Suprapubic skin (tissue), 4 donors: ENCODE measurements at regions not wholly inside any gene's neighbourhood (a gene's known extent, or its start where the extent isn't known, plus 50 kb on each side); places are given as distances from the start of the nearest gene placed in this dataset.

Source experiments
- DNase-seq, 2 donors: peaks; one replicate each; pipeline ENCODE4 v3.0.0-alpha.2; 2019; ENCODE audit warnings: low spot score in 2 of 2
- H3K27ac ChIP-seq: fragments of 200-600 bp; sonication (generic); one replicate; pipeline ENCODE4 v1.5.1; 2019
- H3K27me3 ChIP-seq: fragments of 200-600 bp; sonication (generic); one replicate; pipeline ENCODE4 v1.5.1; 2019
- H3K36me3 ChIP-seq: fragments of 200-600 bp; sonication (generic); one replicate; pipeline ENCODE4 v1.5.1; 2019
- H3K4me1 ChIP-seq: fragments of 200-600 bp; sonication (generic); one replicate; pipeline ENCODE4 v1.5.1; 2019
- H3K4me3 ChIP-seq: fragments of 200-600 bp; sonication (generic); one replicate; pipeline ENCODE4 v1.5.1; 2019; ENCODE audit warnings: mild to moderate bottlenecking
- H3K9me3 ChIP-seq: fragments of 200-600 bp; sonication (generic); one replicate; pipeline ENCODE4 v1.5.1; 2019
- EP300 ChIP-seq: sonication (generic); formaldehyde crosslinking; IDR thresholded peaks from one replicate; pipeline ENCODE4 v1.6.1; 2017; ENCODE audit warnings: antibody characterized with exemption
- POLR2A ChIP-seq, 2 donors: fragments of 450-650 bp; IDR thresholded peaks; one replicate each; pipeline ENCODE4 v1.6.1; 2017; ENCODE audit warnings: antibody characterized with exemption in 2 of 2, mild to moderate bottlenecking in 2 of 2, moderate library complexity in 2 of 2
- POLR2AphosphoS5 ChIP-seq, 3 donors: sonication (generic); formaldehyde crosslinking; IDR thresholded peaks; one replicate each; pipeline ENCODE4 v1.6.1; 2017; ENCODE audit warnings: antibody characterized with exemption in 3 of 3
- WGBS: methylation state at CpG from one replicate; pipeline ENCODE4 v1.1.5; 2018; 5-methylcytosine and 5-hydroxymethylcytosine counted together
- TF ChIP-seq, protein P1 (sequence below), 2 donors: fragments of 200-600 bp in 1 of 2; fragments of 450-650 bp in 1 of 2; sonication (generic) in 1 of 2; IDR thresholded peaks; one replicate each; pipeline ENCODE4 v1.5.1; 2016 to 2019; ENCODE audit warnings: antibody characterized with exemption in 2 of 2, mild to moderate bottlenecking in 1 of 2, moderate library complexity in 1 of 2

DNA sequence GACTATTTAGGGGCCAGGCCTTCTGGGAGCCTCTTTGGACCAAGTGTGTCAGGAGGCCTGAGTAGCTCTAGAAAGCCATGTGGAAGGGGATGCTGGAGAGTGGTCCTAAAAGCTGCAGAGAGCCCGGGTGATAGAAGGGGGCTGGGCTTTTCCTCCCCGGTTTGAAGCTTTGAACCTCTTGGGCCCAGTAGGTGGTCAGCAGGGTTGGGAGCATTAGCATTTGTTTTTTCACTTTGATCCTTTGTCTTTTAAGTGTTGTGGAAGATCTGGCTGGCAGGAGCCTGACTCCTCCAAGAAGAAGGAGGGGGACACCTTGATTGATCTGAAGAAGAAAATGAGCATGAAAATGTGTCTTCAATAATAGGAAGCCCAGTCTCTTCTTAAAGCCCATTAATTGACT, 596.6 kb downstream of the INSC start:
- no peaks in the 10 kb centered on the region for H3K36me3 ChIP-seq
- H3K4me1 ChIP-seq: peaks cover 10% of the 10 kb centered on the region
- peaks cover 7% of the 10 kb centered on the region for H3K27me3 ChIP-seq
- TF ChIP-seq EP300 (no peak), POLR2A (IDR thresholded peaks at IDR 0.05) (no peak), POLR2AphosphoS5 (IDR thresholded peaks at IDR 0.05) (no peak)
- TF ChIP-seq, protein P1, sequence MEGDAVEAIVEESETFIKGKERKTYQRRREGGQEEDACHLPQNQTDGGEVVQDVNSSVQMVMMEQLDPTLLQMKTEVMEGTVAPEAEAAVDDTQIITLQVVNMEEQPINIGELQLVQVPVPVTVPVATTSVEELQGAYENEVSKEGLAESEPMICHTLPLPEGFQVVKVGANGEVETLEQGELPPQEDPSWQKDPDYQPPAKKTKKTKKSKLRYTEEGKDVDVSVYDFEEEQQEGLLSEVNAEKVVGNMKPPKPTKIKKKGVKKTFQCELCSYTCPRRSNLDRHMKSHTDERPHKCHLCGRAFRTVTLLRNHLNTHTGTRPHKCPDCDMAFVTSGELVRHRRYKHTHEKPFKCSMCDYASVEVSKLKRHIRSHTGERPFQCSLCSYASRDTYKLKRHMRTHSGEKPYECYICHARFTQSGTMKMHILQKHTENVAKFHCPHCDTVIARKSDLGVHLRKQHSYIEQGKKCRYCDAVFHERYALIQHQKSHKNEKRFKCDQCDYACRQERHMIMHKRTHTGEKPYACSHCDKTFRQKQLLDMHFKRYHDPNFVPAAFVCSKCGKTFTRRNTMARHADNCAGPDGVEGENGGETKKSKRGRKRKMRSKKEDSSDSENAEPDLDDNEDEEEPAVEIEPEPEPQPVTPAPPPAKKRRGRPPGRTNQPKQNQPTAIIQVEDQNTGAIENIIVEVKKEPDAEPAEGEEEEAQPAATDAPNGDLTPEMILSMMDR (IDR thresholded peaks at IDR 0.05): no peak
- 87% methylated on average over 2 of the region's 2 CpGs for WGBS
- H3K27ac ChIP-seq: no peak overlapping the region
- no peak for DNase-seq
- H3K9me3 ChIP-seq: no peaks in the 10 kb centered on the region
- H3K4me3 ChIP-seq: no peak overlapping the region

DNA sequence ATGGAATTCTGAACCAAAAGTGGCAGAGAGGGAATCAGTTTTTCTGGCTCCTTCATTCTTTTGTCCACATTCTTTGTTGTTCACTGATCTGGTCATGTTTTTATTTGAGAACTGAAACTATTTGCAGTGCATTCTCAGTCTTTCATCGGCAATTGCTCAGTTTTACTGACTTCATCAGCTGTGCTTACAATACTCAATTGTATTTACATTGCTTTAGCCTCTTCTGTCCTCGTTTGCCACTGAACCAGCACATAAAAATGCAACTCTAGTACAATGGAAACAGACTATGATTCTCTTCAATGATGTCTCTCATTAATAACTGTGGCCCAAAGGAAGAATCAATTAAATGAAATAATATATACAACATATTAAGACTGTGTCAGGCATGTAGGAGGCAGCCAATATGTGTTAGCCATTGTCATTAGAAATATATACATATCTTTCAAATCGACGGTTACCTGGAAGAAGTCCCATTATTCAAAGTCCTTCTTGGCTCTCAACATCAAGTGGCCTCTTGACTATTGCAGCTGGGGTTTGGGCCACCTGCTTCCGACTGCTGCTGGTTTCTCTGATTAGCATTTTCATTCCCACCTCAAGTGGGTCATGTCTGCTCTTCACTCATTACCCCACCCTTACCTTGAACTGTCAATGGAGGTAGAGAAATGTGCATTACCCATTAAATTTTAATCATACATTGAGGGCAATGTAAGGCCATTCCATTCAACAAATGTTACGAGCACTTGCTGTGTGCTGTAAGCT, 600.1 kb downstream of the INSC start:
- no peaks in the 10 kb centered on the region for H3K36me3 ChIP-seq
- H3K27me3 ChIP-seq: peaks cover 16% of the 10 kb centered on the region
- no peak overlapping the region for H3K4me3 ChIP-seq
- no peak for DNase-seq
- 90% methylated on average over 6 of the region's 6 CpGs for WGBS
- H3K9me3 ChIP-seq: no peaks in the 10 kb centered on the region
- no peaks in the 10 kb centered on the region for H3K4me1 ChIP-seq
- H3K27ac ChIP-seq: no peak overlapping the region
- no peak for TF ChIP-seq POLR2AphosphoS5 (IDR thresholded peaks at IDR 0.05)
- TF ChIP-seq POLR2A (IDR thresholded peaks at IDR 0.05): no peak
- TF ChIP-seq, protein P1 (IDR thresholded peaks at IDR 0.05): no peak
- TF ChIP-seq EP300: no peak

DNA sequence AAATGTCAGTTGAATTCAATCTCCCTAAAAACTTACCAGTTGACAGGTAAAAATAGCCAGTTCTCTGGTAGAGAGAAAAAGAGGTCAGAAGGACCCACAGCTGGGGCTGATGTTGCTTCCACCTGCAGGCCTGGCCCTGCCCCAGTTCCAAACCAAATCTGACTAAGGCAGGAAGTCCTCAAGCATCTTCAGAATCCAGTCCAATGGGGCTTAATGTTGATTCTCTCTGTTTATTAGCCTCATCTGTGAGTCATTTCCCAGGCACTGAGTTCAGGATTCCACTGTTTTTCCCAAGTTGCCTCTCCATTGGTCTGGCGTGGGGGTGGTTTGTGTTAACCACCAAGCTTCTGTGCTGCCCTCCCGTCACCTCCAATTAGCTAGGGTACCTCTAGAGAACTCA, 601.8 kb downstream of the INSC start:
- TF ChIP-seq, protein P1 (IDR thresholded peaks at IDR 0.05): no peak
- TF ChIP-seq POLR2A (IDR thresholded peaks at IDR 0.05): no peak
- TF ChIP-seq POLR2AphosphoS5 (IDR thresholded peaks at IDR 0.05): no peak
- TF ChIP-seq EP300: no peak
- Histone ChIP-seq H3K4me3 (no peak overlapping the region), H3K4me1 (no peaks in the 10 kb centered on the region), H3K9me3 (no peaks in the 10 kb centered on the region), H3K27me3 (peaks cover 15% of the 10 kb centered on the region), H3K36me3 (no peaks in the 10 kb centered on the region), H3K27ac (no peak overlapping the region)
- DNase-seq: no peak
- 90% methylated on average over 2 of the region's 2 CpGs for WGBS

DNA sequence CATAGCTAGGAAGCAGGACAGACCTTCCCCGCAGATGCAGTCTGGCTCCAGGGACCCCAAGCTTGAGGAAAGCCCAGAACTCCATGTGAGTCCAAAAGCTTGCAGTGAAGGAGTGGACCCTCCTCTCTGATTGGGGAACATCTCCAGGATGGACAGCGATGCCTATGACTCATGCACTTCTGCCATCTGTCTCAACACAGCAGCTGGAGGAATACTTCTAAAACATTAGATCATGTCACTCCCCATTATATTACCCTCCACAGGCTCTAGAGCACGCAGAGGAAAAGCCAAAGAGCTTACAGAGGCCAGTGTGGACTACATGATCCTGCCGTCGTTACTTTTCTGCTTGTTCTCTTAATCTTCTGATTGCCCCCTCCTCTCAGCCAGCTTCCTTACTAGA, 605.7 kb downstream of the INSC start:
- Histone ChIP-seq H3K27ac (no peak overlapping the region), H3K36me3 (no peaks in the 10 kb centered on the region), H3K4me1 (no peaks in the 10 kb centered on the region), H3K4me3 (no peak overlapping the region), H3K27me3 (peaks cover 12% of the 10 kb centered on the region), H3K9me3 (no peaks in the 10 kb centered on the region)
- no peak for DNase-seq
- TF ChIP-seq, protein P1 (IDR thresholded peaks at IDR 0.05): no peak
- TF ChIP-seq POLR2AphosphoS5 (IDR thresholded peaks at IDR 0.05) (no peak), POLR2A (IDR thresholded peaks at IDR 0.05) (no peak), EP300 (no peak)
- 87% methylated on average over 5 of the region's 5 CpGs for WGBS

DNA sequence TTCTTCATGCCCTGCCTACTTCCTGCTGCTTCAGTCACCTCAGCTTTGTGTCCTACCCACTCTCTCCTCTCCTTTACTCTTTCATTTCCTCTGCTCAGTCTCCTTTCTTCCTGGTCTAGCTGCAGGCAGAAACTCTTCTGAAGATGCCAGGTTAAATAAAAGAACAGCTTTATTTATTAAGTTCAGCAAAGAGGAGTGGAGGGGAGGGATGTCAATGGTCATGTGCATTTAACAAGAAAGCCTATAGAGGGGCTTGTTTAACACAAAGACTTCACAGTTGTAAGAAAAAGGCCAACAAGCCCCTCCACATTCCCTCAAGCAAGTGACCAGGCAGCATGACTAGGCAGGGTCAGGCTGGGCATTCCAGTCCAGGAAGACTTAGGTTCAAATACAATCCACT, 609.2 kb downstream of the INSC start:
- no peaks in the 10 kb centered on the region for H3K4me1 ChIP-seq
- H3K36me3 ChIP-seq: no peaks in the 10 kb centered on the region
- DNase-seq: no peak
- no peak overlapping the region for H3K4me3 ChIP-seq
- H3K9me3 ChIP-seq: no peaks in the 10 kb centered on the region
- H3K27me3 ChIP-seq: peaks cover 8% of the 10 kb centered on the region
- H3K27ac ChIP-seq: no peak overlapping the region
- TF ChIP-seq POLR2A (IDR thresholded peaks at IDR 0.05): no peak
- TF ChIP-seq EP300: no peak
- TF ChIP-seq, protein P1 (IDR thresholded peaks at IDR 0.05): no peak
- no peak for TF ChIP-seq POLR2AphosphoS5 (IDR thresholded peaks at IDR 0.05)
